ENCODE measurements at regions not wholly inside any gene's neighbourhood (a gene's known extent, or its start where the extent isn't known, plus 50 kb on each side); places are given as distances from the start of the nearest gene placed in this dataset.

DNA sequence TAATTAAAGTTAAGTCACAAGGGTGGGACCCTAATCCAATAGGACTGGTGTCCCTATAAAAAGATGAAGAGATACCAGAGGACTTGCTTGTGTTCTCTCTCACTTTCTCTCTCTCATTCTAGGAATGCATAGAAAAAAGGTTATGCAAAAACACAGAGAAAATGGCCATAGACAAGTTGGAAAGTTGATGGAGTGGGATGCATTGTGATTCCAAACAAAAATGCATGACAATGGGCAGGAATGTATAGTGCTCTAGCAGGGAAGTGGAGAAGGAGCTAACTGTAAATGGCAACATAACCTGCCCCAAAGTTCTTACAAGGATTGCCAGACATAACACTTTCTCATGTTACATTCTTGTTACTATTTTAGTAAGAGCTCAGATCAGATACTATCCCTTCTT, 301.6 kb upstream of the LRATD1 start:
- TF ChIP-seq, protein P1, sequence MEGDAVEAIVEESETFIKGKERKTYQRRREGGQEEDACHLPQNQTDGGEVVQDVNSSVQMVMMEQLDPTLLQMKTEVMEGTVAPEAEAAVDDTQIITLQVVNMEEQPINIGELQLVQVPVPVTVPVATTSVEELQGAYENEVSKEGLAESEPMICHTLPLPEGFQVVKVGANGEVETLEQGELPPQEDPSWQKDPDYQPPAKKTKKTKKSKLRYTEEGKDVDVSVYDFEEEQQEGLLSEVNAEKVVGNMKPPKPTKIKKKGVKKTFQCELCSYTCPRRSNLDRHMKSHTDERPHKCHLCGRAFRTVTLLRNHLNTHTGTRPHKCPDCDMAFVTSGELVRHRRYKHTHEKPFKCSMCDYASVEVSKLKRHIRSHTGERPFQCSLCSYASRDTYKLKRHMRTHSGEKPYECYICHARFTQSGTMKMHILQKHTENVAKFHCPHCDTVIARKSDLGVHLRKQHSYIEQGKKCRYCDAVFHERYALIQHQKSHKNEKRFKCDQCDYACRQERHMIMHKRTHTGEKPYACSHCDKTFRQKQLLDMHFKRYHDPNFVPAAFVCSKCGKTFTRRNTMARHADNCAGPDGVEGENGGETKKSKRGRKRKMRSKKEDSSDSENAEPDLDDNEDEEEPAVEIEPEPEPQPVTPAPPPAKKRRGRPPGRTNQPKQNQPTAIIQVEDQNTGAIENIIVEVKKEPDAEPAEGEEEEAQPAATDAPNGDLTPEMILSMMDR (IDR thresholded peaks at IDR 0.05; ENCODE audit: low read depth, low read length) = no peak
- no peak for TF ChIP-seq EZH2phosphoT487 (IDR thresholded peaks at IDR 0.05; ENCODE audit: low read depth)

Measured in OCI-LY3 (cell line).